HepG2 (cell line): ENCODE measurements at regions not wholly inside any gene's neighbourhood (a gene's known extent, or its start where the extent isn't known, plus 50 kb on each side); places are given as distances from the start of the nearest gene placed in this dataset.
A peak's percentile ranks its signal among the peaks of the same experiment; 100 is the strongest.

Experiments
- ATAC-seq: fragments of 200-7000 bp; cut with Tn5 transposase; 3 replicates; pipeline ENCODE4 v1.9.1; 2020; ENCODE audit warnings: mild to moderate bottlenecking, moderate library complexity
- BruUV-seq: library from RNA; stranded (reverse); fragments of 400-500 nt; replicated peaks from 2 replicates; lab custom pipeline; 2021; lab: Mats Ljungman, UMichigan
- CTCF ChIA-PET: fragments of 300-600 bp; formaldehyde crosslinking; extraction: SDS; loops from one replicate; lab custom pipeline; 2021; ENCODE audit warnings: low total read pairs, inconsistent platforms, low intra/inter-chr PET ratio; lab: Yijun Ruan, JAX
- POLR2A ChIA-PET: fragments of 350-600 bp; sonication (Branson Sonifier 250); formaldehyde crosslinking; loops from one replicate; lab custom pipeline; 2020; ENCODE audit warnings: antibody characterized with exemption, inconsistent platforms; lab: Yijun Ruan, JAX
- DNase-seq: peaks from one replicate; pipeline ENCODE4 v3.0.0-alpha.2; 2015; ENCODE audit warnings: low spot score
- FAIRE-seq: peaks from 3 replicates; lab custom pipeline; 2011; peaks lifted over from hg19 to GRCh38; lab: Jason Lieb, UNC
- H2AFZ ChIP-seq: one replicate; pipeline ENCODE4 v1.6.1; 2011; ENCODE audit warnings: low read length, inconsistent platforms
- H3K27ac ChIP-seq: fragments of 300-600 bp; 3 replicates; pipeline ENCODE4 v1.8.0; 2011; ENCODE audit warnings: mixed run types, mild to moderate bottlenecking, mixed read lengths, low read length, inconsistent platforms; ENCODE audit not compliant: insufficient read depth; ENCODE audit errors: extremely low read length
- H3K27me3 ChIP-seq, 2 experiments: fragments of 200-600 bp in 1 of 2; 2 replicates in 1 of 2; 3 replicates in 1 of 2; pipeline versions ENCODE4 v1.6.0 to v1.8.0; 2011; ENCODE audit warnings: low read length in 2 of 2, mild to moderate bottlenecking in 2 of 2, moderate library complexity in 2 of 2, inconsistent platforms in 1 of 2; ENCODE audit not compliant: insufficient read depth in 2 of 2, control insufficient read depth in 1 of 2
- H3K36me3 ChIP-seq, 2 experiments: fragments of 200-600 bp in 1 of 2; replicated peaks in 1 of 2; 2 replicates in 1 of 2; 3 replicates in 1 of 2; pipeline versions ENCODE4 v1.5.1 to v1.8.0; 2011; ENCODE audit warnings: low read length in 2 of 2, inconsistent platforms in 1 of 2; ENCODE audit not compliant: insufficient read depth in 2 of 2, control insufficient read depth in 1 of 2
- H3K4me1 ChIP-seq: 2 replicates; pipeline ENCODE4 v1.5.1; 2012; ENCODE audit warnings: low read length, inconsistent platforms; ENCODE audit not compliant: insufficient read depth
- H3K4me2 ChIP-seq: 2 replicates; pipeline ENCODE4 v1.6.0; 2011; ENCODE audit warnings: low read depth, low read length, inconsistent platforms
- H3K4me3 ChIP-seq, 3 experiments: fragments of 200-600 bp in 1 of 3; sonication (generic), shearing (Covaris generic) in 1 of 3; replicated peaks in 1 of 3; 2 replicates each; pipeline ENCODE4 v1.5.1; 2011 to 2016; ENCODE audit warnings: low read length in 3 of 3, inconsistent platforms in 2 of 3, low read depth in 2 of 3, mild to moderate bottlenecking in 2 of 3, control low read depth in 1 of 3, mixed read lengths in 1 of 3; ENCODE audit not compliant: insufficient read depth in 1 of 3
- H3K79me2 ChIP-seq: one replicate; pipeline ENCODE4 v1.6.1; 2011; ENCODE audit warnings: low read length, inconsistent platforms; ENCODE audit not compliant: insufficient read depth
- H3K9ac ChIP-seq: 2 replicates; pipeline ENCODE4 v1.6.0; 2011; ENCODE audit warnings: mild to moderate bottlenecking, low read depth, low read length, inconsistent platforms; ENCODE audit not compliant: insufficient read depth
- H3K9me3 ChIP-seq: 2 replicates; pipeline ENCODE4 v1.5.1; 2012; ENCODE audit warnings: mild to moderate bottlenecking, low read length
- H4K20me1 ChIP-seq: 2 replicates; pipeline ENCODE4 v1.6.0; 2011; ENCODE audit warnings: inconsistent platforms, mild to moderate bottlenecking, low read length, moderate library complexity; ENCODE audit not compliant: insufficient read depth
- AHR ChIP-seq: IDR thresholded peaks from 2 replicates; pipeline ENCODE4 v1.6.1; 2018; ENCODE audit warnings: missing genetic modification reagents, missing compliant biosample characterization
- ATF7 ChIP-seq, 2 experiments: fragments of 450-650 bp in 1 of 2; sonication (generic) in 1 of 2; formaldehyde crosslinking in 1 of 2; IDR thresholded peaks; 2 replicates each; pipeline versions ENCODE4 v1.4.0 to v1.6.1; 2016 to 2020; ENCODE audit warnings: antibody characterized with exemption in 1 of 2, mild to moderate bottlenecking in 1 of 2, missing genetic modification reagents in 1 of 2
- CAMTA2 ChIP-seq: sonication (generic); formaldehyde crosslinking; IDR thresholded peaks from 2 replicates; pipeline ENCODE4 v1.4.0; 2020; ENCODE audit warnings: mild to moderate bottlenecking, missing genetic modification reagents, borderline replicate concordance
- CREB1 ChIP-seq, 2 experiments: fragments of 450-650 bp in 1 of 2; IDR thresholded peaks; 2 replicates each; pipeline ENCODE4 v1.6.1; 2016 to 2017; ENCODE audit warnings: control low read depth in 1 of 2, mild to moderate bottlenecking in 1 of 2, missing compliant biosample characterization in 1 of 2, missing genetic modification characterization in 1 of 2
- FUBP1 ChIP-seq: sonication (generic); formaldehyde crosslinking; IDR thresholded peaks from 2 replicates; pipeline ENCODE4 v1.5.1; 2020; ENCODE audit warnings: missing genetic modification reagents, mild to moderate bottlenecking, borderline replicate concordance
- JUN ChIP-seq: sonication (generic); formaldehyde crosslinking; IDR thresholded peaks from 2 replicates; pipeline ENCODE4 v1.4.0; 2020; ENCODE audit warnings: mild to moderate bottlenecking, missing genetic modification reagents
- KDM5A ChIP-seq: fragments of 200-600 bp; sonication (generic); IDR thresholded peaks from 2 replicates; pipeline ENCODE4 v1.7.0; 2018; ENCODE audit warnings: antibody characterized with exemption, mild to moderate bottlenecking, low read length, borderline replicate concordance
- MIER2 ChIP-seq: IDR thresholded peaks from 2 replicates; pipeline ENCODE4 v1.6.1; 2016; ENCODE audit warnings: missing biosample characterization, missing genetic modification reagents
- NFE2 ChIP-seq: sonication (generic); formaldehyde crosslinking; IDR thresholded peaks from 2 replicates; pipeline ENCODE4 v1.4.0; 2020; ENCODE audit warnings: missing genetic modification reagents
- POLR2A ChIP-seq, 2 experiments: IDR thresholded peaks; 2 replicates each; pipeline ENCODE4 v1.6.1; 2011; ENCODE audit warnings: low read depth in 2 of 2, low read length in 2 of 2, mild to moderate bottlenecking in 1 of 2, moderate library complexity in 1 of 2; ENCODE audit not compliant: insufficient read depth in 1 of 2
- SETDB1 ChIP-seq: sonication (generic); formaldehyde crosslinking; IDR thresholded peaks from 2 replicates; pipeline ENCODE4 v1.5.1; 2020; ENCODE audit warnings: missing genetic modification reagents, mild to moderate bottlenecking, borderline replicate concordance
- SRY ChIP-seq: sonication (generic); formaldehyde crosslinking; IDR thresholded peaks from 2 replicates; pipeline ENCODE4 v1.8.0; 2022; ENCODE audit warnings: mild to moderate bottlenecking, missing genetic modification reagents
- TBX3 ChIP-seq: fragments of 450-650 bp; IDR thresholded peaks from 2 replicates; pipeline ENCODE4 v1.6.1; 2017; ENCODE audit warnings: antibody characterized with exemption, mild to moderate bottlenecking, inconsistent platforms, borderline replicate concordance
- TCF7L2 ChIP-seq: IDR thresholded peaks from 2 replicates; pipeline ENCODE4 v1.6.1; 2011; ENCODE audit warnings: mild to moderate bottlenecking, low read depth, low read length, moderate library complexity
- ZMYM3 ChIP-seq: sonication (generic); formaldehyde crosslinking; IDR thresholded peaks from 2 replicates; pipeline ENCODE4 v1.5.1; 2020; ENCODE audit warnings: mild to moderate bottlenecking, missing genetic modification reagents
- ZNF546 ChIP-seq: sonication (generic); formaldehyde crosslinking; conservative IDR thresholded peaks from 2 replicates; pipeline ENCODE4 v1.8.1; 2023; ENCODE audit warnings: mild to moderate bottlenecking, missing genetic modification reagents
- ZNF563 ChIP-seq: sonication (generic); formaldehyde crosslinking; IDR thresholded peaks from 2 replicates; pipeline ENCODE4 v1.8.0; 2022; ENCODE audit warnings: mild to moderate bottlenecking, moderate library complexity, missing genetic modification reagents
- ZNF572 ChIP-seq: sonication (generic); formaldehyde crosslinking; IDR thresholded peaks from 2 replicates; pipeline ENCODE4 v1.5.1; 2020; ENCODE audit warnings: mild to moderate bottlenecking, missing genetic modification reagents
- WGBS: methylation state at CpG from one replicate; pipeline ENCODE4 v1.1.6; 2017; ENCODE audit warnings: low lambda C conversion rate; 5-methylcytosine and 5-hydroxymethylcytosine counted together
- in situ Hi-C: cut with HindIII; loops from 2 replicates; pipeline ENCODE4 v1.10.0; 2017; ENCODE audit warnings: low pct_unique_long_range_greater_than_20kb; ENCODE audit not compliant: extremely low pct_ligation_motif_present
- intact Hi-C: fragments of 100-400 bp; cut with micrococcal nuclease; formaldehyde crosslinking; loops from one replicate; pipeline ENCODE4 v1.10.0; 2022; ENCODE audit not compliant: unreplicated experiment

DNA sequence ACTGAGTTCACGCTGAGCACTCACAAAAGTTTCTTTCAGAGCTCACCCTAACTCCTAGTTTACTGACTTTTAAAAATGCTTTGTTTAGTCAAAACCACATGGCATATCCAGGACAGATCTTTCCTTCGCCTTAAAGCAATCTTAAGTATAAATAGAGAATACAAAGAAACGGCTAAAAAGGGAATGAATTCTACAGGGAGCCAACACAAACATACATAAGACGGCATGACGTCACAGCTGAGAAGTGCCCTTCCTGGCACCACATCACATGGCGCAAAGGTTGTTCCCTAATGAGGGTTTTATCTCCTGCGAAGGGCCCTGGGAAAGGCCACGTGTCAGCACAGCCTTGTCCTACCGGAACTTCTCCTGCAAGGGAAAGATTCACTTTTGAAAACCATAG, 141.3 kb downstream of the IRX1 start:
- ATAC-seq, result no peak
- intact Hi-C loops (no loop called here), in situ Hi-C loops (no loop called here)
- no peak for FAIRE-seq
- 44% methylated on average over 9 of the region's 9 CpGs for WGBS
- Histone ChIP-seq H3K27ac (no peak overlapping the region), H3K9me3 (no peaks in the 10 kb centered on the region), H2AFZ (no peak overlapping the region), H4K20me1 (no peaks in the 10 kb centered on the region), H3K27me3 (no peaks in the 10 kb centered on the region), H3K4me1 (no peaks in the 10 kb centered on the region), H3K9ac (no peak overlapping the region), H3K36me3 (no peaks in the 10 kb centered on the region), H3K79me2 (no peaks in the 10 kb centered on the region), H3K4me2 (no peak overlapping the region), H3K4me3 (no peak overlapping the region)
- no peak for DNase-seq
- TF ChIP-seq ATF7 (IDR thresholded peaks at IDR 0.05) (peak; percentile 79), ATF7 (CRISPR knock-in tag; IDR thresholded peaks at IDR 0.05) (no peak), CREB1 (IDR thresholded peaks at IDR 0.05) (peak; percentile 95), CREB1 (CRISPR knock-in tag; IDR thresholded peaks at IDR 0.05) (no peak), TCF7L2 (no peak), ZNF546 (CRISPR knock-in tag) (no peak), MIER2 (CRISPR knock-in tag) (no peak)
- no TSS peak for BruUV-seq
- ChIA-PET POLR2A (no interaction called here), CTCF (no interaction called here)

- Histone ChIP-seq H3K4me3 (no peak overlapping the region), H4K20me1 (no peaks in the 10 kb centered on the region), H2AFZ (no peak overlapping the region), H3K4me2 (no peak overlapping the region), H3K27ac (no peak overlapping the region), H3K36me3 (no peaks in the 10 kb centered on the region), H3K27me3 (no peaks in the 10 kb centered on the region), H3K79me2 (no peaks in the 10 kb centered on the region), H3K4me1 (no peaks in the 10 kb centered on the region), H3K9ac (no peak overlapping the region), H3K9me3 (no peaks in the 10 kb centered on the region)
- FAIRE-seq (no peak), ATAC-seq (no peak), DNase-seq (no peak)
- intact Hi-C loops, result no loop called here
- WGBS, result 16% methylated on average over 3 of the region's 3 CpGs
- in situ Hi-C loops, result no loop called here
- TF ChIP-seq FUBP1 (CRISPR knock-in tag), result no peak
- no peak for TF ChIP-seq KDM5A
- TF ChIP-seq TBX3, result no peak
- no peak for TF ChIP-seq NFE2
- TF ChIP-seq ZNF563 (CRISPR knock-in tag), result no peak
- TF ChIP-seq AHR (CRISPR knock-in tag), result no peak
- TF ChIP-seq SRY (CRISPR knock-in tag), result no peak
- TF ChIP-seq JUN, result no peak
- TF ChIP-seq ZMYM3, result no peak
- no peak for TF ChIP-seq CAMTA2 (CRISPR knock-in tag)
- no peak for TF ChIP-seq SETDB1 (CRISPR knock-in tag)
- no peak for TF ChIP-seq ZNF572 (CRISPR knock-in tag)
- TF ChIP-seq POLR2A (IDR thresholded peaks at IDR 0.05; ENCODE audit: insufficient read depth in 1 of 2, low read depth in 2 of 2, low read length in 2 of 2), result no peak
- POLR2A ChIA-PET, result no interaction called here
- no TSS peak for BruUV-seq
- CTCF ChIA-PET, result no interaction called here
These were observed 143.3 kb downstream of the IRX1 start for GRCh38 chr5:3738919-3739318.
